ENCODE measurements at regions not wholly inside any gene's neighbourhood (a gene's known extent, or its start where the extent isn't known, plus 50 kb on each side); places are given as distances from the start of the nearest gene placed in this dataset.
"Not testable (repeated sequence)": the region's sequence is repeated elsewhere in the genome, so short reads cannot be mapped to it uniquely, and the experiment has no call there.

- Mint-ChIP-seq H3K36me3 (no peaks in the 10 kb centered on the region), H3K4me1 (no peaks in the 10 kb centered on the region), H3K27me3 (ENCODE audit: low read depth in 3 of 3) (peaks cover 0 to 4% (median 0%) of the 10 kb centered on the region in 3 donors), H3K27ac (no peak overlapping the region), H3K4me3 (no peak overlapping the region), H3K9me3 (peaks cover 0 to 19% (median 2%) of the 10 kb centered on the region in 6 donors)
- DNase-seq: no peak
These were observed 713.7 kb downstream of the ADCYAP1 start for GRCh38 chr18:1618364-1618763.

- Mint-ChIP-seq H3K4me3 (no peak overlapping the region), H3K36me3 (no peaks in the 10 kb centered on the region), H3K27me3 (ENCODE audit: low read depth in 3 of 3) (peaks cover 0 to 4% (median 0%) of the 10 kb centered on the region in 3 donors), H3K27ac (no peak overlapping the region), H3K9me3 (peaks cover 0 to 19% (median 2%) of the 10 kb centered on the region in 6 donors), H3K4me1 (no peaks in the 10 kb centered on the region)
- no peak for DNase-seq
These were observed 714.8 kb downstream of the ADCYAP1 start for GRCh38 chr18:1619507-1619906.

GRCh38 chr18:1624612-1625011 lies 719.9 kb downstream of the ADCYAP1 start:
- Mint-ChIP-seq H3K9me3 (peaks cover 0 to 18% (median 6%) of the 10 kb centered on the region in 6 donors), H3K4me1 (no peaks in the 10 kb centered on the region), H3K36me3 (no peaks in the 10 kb centered on the region), H3K27ac (no peak overlapping the region), H3K4me3 (no peak overlapping the region), H3K27me3 (ENCODE audit: low read depth in 3 of 3) (no peaks in the 10 kb centered on the region)
- no peak for DNase-seq

GRCh38 chr18:1627494-1627893 lies 722.8 kb downstream of the ADCYAP1 start:
- Mint-ChIP-seq H3K27me3 (ENCODE audit: low read depth in 3 of 3) (no peaks in the 10 kb centered on the region), H3K4me1 (no peaks in the 10 kb centered on the region), H3K36me3 (no peaks in the 10 kb centered on the region), H3K27ac (no peak overlapping the region), H3K9me3 (peaks cover 0 to 12% (median 6%) of the 10 kb centered on the region in 6 donors), H3K4me3 (no peak overlapping the region)
- DNase-seq: no peak

- H3K4me1 Mint-ChIP-seq: no peaks in the 10 kb centered on the region
- H3K9me3 Mint-ChIP-seq: peaks cover 2 to 11% (median 7%) of the 10 kb centered on the region in 6 donors
- no peak for DNase-seq
- H3K27me3 Mint-ChIP-seq (ENCODE audit: low read depth in 3 of 3): no peaks in the 10 kb centered on the region
- no peak overlapping the region for H3K4me3 Mint-ChIP-seq
- no peaks in the 10 kb centered on the region for H3K36me3 Mint-ChIP-seq
- H3K27ac Mint-ChIP-seq: no peak overlapping the region
These were observed 744.0 kb downstream of the ADCYAP1 start for GRCh38 chr18:1648712-1649111.

GRCh38 chr18:1652018-1652417 lies 747.3 kb downstream of the ADCYAP1 start:
- Mint-ChIP-seq H3K27ac (no peak overlapping the region), H3K9me3 (peaks cover 0 to 5% (median 1%) of the 10 kb centered on the region in 6 donors), H3K4me3 (no peak overlapping the region), H3K36me3 (no peaks in the 10 kb centered on the region), H3K27me3 (ENCODE audit: low read depth in 3 of 3) (no peaks in the 10 kb centered on the region), H3K4me1 (no peaks in the 10 kb centered on the region)
- no peak for DNase-seq

GRCh38 chr18:1653873-1654272 lies 749.2 kb downstream of the ADCYAP1 start:
- no peak for DNase-seq
- Mint-ChIP-seq H3K27ac (no peak overlapping the region), H3K27me3 (ENCODE audit: low read depth in 3 of 3) (no peaks in the 10 kb centered on the region), H3K4me1 (no peaks in the 10 kb centered on the region), H3K9me3 (peaks cover 0 to 4% (median under 1%) of the 10 kb centered on the region in 6 donors), H3K4me3 (no peak overlapping the region), H3K36me3 (no peaks in the 10 kb centered on the region)

GRCh38 chr18:1657876-1658275 lies 753.2 kb downstream of the ADCYAP1 start:
- no peak for DNase-seq
- Mint-ChIP-seq H3K4me1 (no peaks in the 10 kb centered on the region), H3K9me3 (peaks cover 0 to 6% (median under 1%) of the 10 kb centered on the region in 6 donors), H3K36me3 (no peaks in the 10 kb centered on the region), H3K27me3 (ENCODE audit: low read depth in 3 of 3) (peaks cover 0 to 2% (median 0%) of the 10 kb centered on the region in 3 donors), H3K4me3 (no peak overlapping the region), H3K27ac (no peak overlapping the region)

- no peak overlapping the region for H3K27ac Mint-ChIP-seq
- H3K9me3 Mint-ChIP-seq: peaks cover 0 to 5% (median under 1%) of the 10 kb centered on the region in 6 donors
- DNase-seq: no peak
- H3K27me3 Mint-ChIP-seq (ENCODE audit: low read depth in 3 of 3): peaks cover 0 to 2% (median 0%) of the 10 kb centered on the region in 3 donors
- no peaks in the 10 kb centered on the region for H3K36me3 Mint-ChIP-seq
- H3K4me1 Mint-ChIP-seq: no peaks in the 10 kb centered on the region
- H3K4me3 Mint-ChIP-seq: no peak overlapping the region
These were observed 754.4 kb downstream of the ADCYAP1 start for GRCh38 chr18:1658908-1659566.

GRCh38 chr18:1663879-1664705 lies 759.4 kb downstream of the ADCYAP1 start:
- DNase-seq: no peak
- no peaks in the 10 kb centered on the region for H3K4me1 Mint-ChIP-seq
- no peak overlapping the region for H3K4me3 Mint-ChIP-seq

GRCh38 chr18:1665079-1665478 lies 760.4 kb downstream of the ADCYAP1 start:
- Mint-ChIP-seq H3K4me3 (no peak overlapping the region), H3K4me1 (no peaks in the 10 kb centered on the region), H3K27ac (no peak overlapping the region)

More at GRCh38 chr18:1663879-1664705, 759.4 kb downstream of the ADCYAP1 start:
- no peaks in the 10 kb centered on the region for H3K36me3 Mint-ChIP-seq
- no peak overlapping the region for H3K27ac Mint-ChIP-seq
- peaks cover 0 to 5% (median 3%) of the 10 kb centered on the region in 3 donors for H3K27me3 Mint-ChIP-seq (ENCODE audit: low read depth in 3 of 3)
- peaks cover 0 to 3% (median under 1%) of the 10 kb centered on the region in 6 donors for H3K9me3 Mint-ChIP-seq

GRCh38 chr18:1668279-1668678 lies 763.6 kb downstream of the ADCYAP1 start:
- Mint-ChIP-seq H3K4me3 (no peak overlapping the region), H3K27me3 (ENCODE audit: low read depth in 3 of 3) (peaks cover 0 to 5% (median 1%) of the 10 kb centered on the region in 3 donors), H3K4me1 (no peaks in the 10 kb centered on the region), H3K9me3 (peaks cover 0 to 7% (median 4%) of the 10 kb centered on the region in 6 donors), H3K27ac (no peak overlapping the region), H3K36me3 (no peaks in the 10 kb centered on the region)
- no peak for DNase-seq

More at GRCh38 chr18:1665079-1665478, 760.4 kb downstream of the ADCYAP1 start:
- Mint-ChIP-seq H3K27me3 (ENCODE audit: low read depth in 3 of 3) (peaks cover 0 to 5% (median 3%) of the 10 kb centered on the region in 3 donors), H3K36me3 (no peaks in the 10 kb centered on the region), H3K9me3 (no peaks in the 10 kb centered on the region)
- DNase-seq: no peak

- peaks cover 0 to 10% (median 5%) of the 10 kb centered on the region in 6 donors for H3K9me3 Mint-ChIP-seq
- H3K27me3 Mint-ChIP-seq (ENCODE audit: low read depth in 3 of 3); H3K4me1 Mint-ChIP-seq; H3K4me3 Mint-ChIP-seq; H3K36me3 Mint-ChIP-seq; H3K27ac Mint-ChIP-seq; DNase-seq: not testable (repeated sequence)
These were observed 767.0 kb downstream of the ADCYAP1 start for GRCh38 chr18:1671710-1672109.

GRCh38 chr18:1676387-1676786 lies 771.7 kb downstream of the ADCYAP1 start:
- no peak overlapping the region for H3K27ac Mint-ChIP-seq
- no peaks in the 10 kb centered on the region for H3K36me3 Mint-ChIP-seq
- H3K4me3 Mint-ChIP-seq: no peak overlapping the region
- no peak for DNase-seq
- no peaks in the 10 kb centered on the region for H3K4me1 Mint-ChIP-seq
- peaks cover 0 to 19% (median 10%) of the 10 kb centered on the region in 6 donors for H3K9me3 Mint-ChIP-seq
- H3K27me3 Mint-ChIP-seq (ENCODE audit: low read depth in 3 of 3): no peaks in the 10 kb centered on the region

Measured in immature natural killer cell (primary cell).